CD4-positive, alpha-beta T cell treated with Interleukin-2 at 100 ng/mL for 4 hours (primary cell): ENCODE measurements at regions not wholly inside any gene's neighbourhood (a gene's known extent, or its start where the extent isn't known, plus 50 kb on each side); places are given as distances from the start of the nearest gene placed in this dataset.
A peak's percentile ranks its signal among the peaks of the same experiment; 100 is the strongest.
"Not testable (repeated sequence)": the region's sequence is repeated elsewhere in the genome, so short reads cannot be mapped to it uniquely, and the experiment has no call there.

ENCODE experiments used
- DNase-seq: peaks from one replicate; pipeline ENCODE4 v3.0.0-alpha.2; 2020; ENCODE audit warnings: low spot score

DNA sequence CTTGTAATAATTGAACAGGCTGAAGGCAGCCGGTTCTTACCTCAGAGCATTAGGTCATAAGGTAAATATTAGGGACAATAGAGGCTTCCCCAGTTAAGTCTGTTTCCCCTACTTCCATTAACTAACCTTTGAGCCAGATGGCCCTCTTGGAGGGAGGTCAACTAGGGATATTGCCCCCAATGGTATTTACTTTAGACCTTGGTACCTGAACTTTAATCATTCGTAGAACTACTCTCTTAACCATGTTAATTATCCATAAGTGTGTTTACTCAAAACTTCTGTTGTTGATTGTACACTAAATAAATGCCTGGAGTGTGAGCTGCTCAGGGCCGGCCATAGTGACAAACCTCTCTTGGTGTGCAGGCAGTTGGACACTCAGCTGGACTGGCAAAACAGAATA is 1843.5 kb upstream of the AGA start:
- no peak for DNase-seq

DNA sequence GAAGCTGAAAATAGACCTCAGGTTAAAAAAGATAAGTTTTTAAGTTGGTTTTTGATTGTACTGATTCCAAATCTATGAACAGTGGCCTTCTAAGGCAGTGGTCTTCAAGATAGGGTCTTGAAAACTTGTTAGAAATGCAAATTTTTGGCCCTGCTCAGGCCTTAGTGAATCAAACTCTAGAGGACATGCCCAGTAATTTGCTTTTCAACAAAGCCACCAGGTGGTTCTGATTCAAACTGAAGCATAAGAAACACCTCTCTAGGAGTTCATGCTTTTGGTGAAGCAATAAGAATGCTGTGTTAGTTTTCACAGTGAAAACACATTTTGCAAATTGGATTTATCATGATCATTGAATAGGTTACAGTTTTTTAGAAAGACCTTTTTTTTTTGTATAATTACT is 1849.4 kb upstream of the AGA start:
- no peak for DNase-seq

DNA sequence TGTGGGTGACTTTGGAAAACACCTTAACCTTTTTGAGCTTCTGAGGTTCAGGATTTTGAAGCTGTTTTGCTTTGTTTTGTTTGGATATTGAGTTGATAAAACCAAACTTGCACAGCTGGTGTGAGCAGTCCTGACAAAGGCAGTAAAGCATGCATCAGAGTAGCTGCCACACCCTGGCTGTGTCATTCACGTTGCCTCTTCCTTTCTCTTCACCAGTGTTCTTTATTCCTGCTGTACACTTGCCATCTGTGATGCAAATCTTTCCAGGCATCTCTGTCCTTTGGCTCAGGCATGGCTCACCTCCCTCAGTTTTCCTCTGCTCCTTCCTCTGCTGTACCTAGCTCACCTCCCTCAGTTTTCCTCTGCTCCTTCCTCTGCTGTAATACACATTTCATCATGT is 1850.2 kb upstream of the AGA start:
- no peak for DNase-seq

DNA sequence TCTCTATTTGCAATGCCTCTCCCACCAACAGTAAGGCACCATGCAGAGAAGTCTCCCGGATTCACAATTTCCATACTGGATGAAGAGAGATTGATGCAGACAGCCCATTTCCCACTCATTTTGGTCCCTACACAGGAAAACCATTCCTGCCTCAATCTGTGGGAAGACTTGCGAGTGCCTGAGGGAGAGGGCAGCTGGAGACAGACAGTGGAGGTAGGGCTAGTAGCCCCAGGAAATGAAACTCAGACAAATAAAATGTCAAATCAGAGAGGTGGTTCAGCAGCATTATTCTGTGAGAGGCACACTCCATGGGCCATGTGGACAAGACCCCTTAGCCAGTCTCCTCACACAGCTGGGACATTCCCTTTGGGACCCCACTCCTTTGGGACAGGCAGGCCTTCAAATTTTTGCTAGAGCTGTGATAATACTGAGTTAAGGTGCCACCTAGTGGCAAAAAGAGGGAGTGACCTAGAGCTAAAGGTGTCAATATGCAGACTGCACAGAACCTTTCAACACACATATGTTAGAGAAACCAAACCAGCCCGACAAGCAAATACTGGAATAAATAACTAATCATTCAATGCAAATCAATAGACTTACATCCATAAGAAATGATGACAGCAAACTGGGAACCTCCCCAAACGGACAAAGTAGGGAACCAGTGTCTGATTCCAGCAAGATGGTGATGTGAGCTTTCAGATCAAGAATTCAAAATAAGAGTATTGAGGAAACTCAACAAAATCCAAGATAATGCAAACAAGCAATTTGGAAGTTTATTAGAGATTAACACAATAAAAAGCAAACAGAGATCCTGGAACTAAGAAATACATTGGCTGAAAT is 1865.3 kb upstream of the AGA start:
- DNase-seq: peak; percentile 19

DNA sequence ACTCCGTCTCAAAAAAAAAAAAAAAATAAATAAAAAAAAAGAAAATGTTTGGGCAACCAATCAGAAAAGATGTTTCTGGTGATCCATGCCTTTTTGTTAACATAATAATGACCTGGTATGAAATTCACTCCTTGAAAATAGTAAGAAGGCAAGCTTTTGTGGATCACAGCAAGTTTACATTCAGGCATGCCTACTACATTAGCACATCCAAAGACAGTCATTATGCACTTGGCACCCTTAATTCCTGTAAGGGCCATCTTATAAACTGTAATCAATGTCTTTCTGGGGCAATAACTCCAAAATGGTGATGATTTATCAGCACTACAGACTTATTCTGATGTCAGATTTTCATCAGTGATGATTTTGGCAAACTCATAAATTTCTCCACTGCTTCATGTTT is 1871.6 kb upstream of the AGA start:
- DNase-seq: no peak

DNA sequence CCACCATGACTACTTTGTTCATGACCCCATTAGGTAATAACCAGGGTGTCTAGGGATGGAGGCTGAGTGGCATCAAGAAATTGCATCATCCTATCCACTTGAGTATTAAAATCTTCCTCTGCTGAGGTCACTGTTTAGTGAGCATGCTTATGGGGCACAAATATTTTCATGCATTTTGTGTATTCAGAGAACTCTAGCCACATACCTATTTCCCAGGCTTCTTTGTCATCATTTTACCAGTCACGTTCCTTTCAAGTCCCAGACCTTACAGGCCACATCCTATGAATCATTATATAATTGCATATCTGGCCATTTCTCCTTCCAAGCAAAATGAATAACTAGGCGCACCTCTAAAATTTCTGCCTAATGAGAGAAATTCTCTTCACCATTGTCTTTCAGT is 1882.9 kb upstream of the AGA start:
- no peak for DNase-seq

DNA sequence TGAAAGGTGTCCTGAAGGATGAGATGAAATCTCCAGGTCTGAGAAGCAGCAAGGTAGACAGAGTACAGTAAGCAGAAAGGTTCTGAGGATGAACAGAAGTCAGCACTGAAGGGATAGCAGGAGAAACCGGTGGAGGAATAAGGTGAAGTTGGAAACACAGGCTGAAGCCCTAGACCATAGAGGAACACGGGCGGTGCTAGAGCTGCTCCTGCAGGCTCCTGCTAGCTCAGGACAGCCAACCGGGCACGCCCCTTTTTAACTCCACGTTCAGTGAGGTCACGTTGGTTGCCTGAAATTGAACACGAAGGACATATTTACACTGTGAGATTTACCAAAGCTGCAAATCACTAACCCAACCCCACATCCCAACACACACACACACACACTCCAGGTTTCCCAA is 1886.4 kb upstream of the AGA start:
- DNase-seq: no peak

DNA sequence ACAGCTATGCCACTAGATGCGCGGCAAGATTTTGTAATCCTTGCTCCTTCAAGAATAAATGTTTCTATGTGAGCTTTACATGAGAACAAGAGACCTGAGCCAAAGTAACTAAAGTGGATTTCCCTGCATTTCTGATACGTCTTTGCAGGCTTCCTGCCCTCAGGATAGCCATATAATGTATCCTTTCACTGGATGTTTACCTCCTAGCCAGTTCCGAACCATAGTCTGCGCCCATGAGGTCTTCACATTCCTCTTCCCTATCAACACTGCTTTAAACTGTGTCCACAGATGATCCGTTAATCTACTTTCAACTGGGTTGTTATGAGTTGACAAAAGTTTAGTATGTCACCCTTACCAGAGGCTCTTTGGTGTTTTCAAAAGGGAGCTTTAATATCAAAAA is 1889.1 kb upstream of the AGA start:
- DNase-seq: no peak

DNA sequence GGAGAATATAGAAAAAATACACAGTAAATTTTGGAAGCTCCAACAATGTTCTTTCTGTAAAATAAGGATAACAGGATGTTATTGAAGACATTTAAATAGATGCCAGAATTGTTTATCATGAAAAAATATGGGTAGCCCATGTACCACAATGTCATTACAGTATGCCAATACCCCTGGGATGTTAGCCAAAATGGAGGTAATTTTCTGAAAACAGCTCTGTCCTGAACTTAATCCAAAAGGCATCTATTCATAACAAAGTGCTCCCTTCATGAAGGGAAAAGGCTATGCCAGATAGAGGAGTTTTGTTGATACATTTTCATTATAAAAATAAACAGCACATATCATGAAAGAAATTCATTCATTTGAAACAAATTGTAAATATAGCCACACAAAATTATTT is 1902.6 kb upstream of the AGA start:
- DNase-seq: no peak

DNA sequence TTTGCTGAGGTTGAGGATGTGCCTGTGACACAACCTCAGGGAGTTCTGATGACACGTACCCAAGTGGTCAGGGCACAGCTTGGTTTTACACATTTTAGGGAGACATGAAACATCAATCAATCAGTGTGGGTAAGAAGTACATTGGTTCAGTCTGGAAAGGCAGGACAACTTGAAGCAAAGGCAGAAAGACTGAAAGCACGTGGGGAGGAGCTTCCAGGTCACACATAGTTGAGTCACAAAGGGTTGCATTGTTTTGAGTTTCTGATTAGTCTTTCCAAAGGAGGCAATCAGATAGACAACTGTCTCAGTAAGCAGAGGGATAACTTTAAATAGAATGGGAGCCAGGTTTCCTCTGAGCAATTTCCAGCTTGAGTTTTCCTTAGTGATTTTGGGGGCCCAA is 1910.0 kb upstream of the AGA start:
- DNase-seq: no peak

DNA sequence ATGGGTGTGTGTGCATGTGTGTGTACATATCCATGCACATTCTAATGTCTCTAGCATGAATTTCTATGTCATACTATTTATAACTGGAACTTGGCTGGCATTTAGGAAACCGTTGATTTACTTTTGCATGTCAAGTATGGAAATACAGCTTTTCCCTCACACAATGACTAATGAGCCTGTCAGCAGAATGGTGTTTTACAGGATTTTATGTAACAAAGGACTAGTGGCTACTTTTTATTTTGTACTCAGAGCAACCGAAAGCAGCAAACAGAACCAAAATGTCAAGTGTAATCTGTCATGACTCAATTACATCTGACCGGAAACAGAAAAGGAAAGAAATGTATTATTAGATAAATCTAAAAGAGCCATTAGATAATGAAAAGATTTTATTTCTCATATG is 1911.5 kb upstream of the AGA start:
- no peak for DNase-seq

DNA sequence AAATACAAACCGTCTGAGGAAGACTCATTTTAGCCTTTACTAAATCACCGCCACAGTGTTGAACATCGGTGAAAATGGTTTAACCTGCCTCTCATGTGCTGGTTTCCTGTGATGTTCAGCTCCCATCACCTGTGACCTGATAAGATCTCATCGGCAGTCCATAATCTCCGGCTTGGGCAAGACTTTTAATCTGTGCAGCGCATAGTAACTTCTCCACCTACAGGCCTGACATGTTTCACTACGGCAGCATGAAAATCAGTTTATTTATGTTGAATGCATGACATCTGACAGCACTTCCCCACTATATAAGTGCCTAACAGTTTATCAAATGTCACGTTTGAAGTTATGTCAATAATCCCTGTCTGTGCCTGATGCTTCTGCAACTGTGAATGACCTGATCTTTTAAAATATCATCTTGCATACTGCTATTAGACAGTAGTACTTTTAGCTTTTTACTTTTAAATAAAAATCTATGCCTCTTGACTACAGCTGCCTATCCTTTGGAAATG is 1919.8 kb upstream of the AGA start:
- DNase-seq: no peak

DNA sequence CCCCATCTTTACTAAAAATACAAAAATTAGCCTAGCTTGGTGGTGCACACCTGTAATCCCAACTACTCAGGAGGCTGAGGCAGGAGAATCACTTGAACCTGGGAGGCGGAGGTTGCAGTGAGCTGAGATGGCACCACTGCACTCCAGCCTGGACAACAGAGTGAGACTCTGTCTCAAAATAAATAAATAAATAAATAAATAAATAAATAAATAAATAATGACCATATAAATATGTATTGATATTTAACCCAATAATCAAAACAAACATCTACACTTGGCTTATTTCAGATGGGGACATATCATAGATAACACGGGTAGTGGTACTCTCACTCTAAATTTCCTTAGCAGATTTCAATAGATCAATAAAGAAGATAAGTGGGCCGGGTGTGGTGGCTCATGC is 1923.7 kb upstream of the AGA start:
- DNase-seq: not testable (repeated sequence)

DNA sequence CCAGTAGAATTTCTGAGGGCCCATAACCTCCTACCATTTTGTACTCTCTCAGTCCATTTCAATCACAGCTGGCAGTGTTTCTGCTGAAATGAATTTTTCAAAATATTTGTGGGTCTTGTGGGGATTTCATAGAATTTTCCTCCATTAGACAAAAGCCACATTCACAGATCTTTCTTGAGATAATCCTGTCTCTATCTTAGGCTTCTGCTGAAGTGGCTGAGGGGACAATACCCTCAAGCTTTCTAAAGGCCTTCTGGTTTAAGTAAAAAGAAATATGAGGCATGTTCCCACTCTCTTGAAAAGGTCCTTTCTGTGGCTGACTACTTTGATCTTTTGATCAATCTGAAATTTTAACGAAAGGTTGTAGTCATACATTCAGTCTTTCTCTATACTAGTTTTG is 1930.0 kb upstream of the AGA start:
- DNase-seq: no peak

DNA sequence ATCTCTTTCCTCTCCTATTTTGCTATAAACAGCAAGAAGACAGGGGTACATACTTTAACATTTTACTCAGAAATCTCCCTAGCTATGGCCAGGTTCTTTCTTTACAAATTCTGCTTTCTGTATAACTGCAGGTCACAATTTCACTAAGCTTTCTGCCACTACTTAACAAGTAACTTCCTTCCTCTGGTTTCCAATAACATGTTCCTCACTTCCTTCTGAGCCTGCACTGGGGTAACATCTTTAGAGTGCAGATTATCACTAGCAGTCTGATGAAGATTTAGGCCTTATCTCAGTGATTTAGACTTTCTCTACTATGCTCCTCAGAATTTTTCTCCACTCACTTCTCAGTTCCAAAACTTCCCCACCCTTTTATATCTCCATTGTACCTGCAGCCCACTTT is 1930.5 kb upstream of the AGA start:
- DNase-seq: no peak

DNA sequence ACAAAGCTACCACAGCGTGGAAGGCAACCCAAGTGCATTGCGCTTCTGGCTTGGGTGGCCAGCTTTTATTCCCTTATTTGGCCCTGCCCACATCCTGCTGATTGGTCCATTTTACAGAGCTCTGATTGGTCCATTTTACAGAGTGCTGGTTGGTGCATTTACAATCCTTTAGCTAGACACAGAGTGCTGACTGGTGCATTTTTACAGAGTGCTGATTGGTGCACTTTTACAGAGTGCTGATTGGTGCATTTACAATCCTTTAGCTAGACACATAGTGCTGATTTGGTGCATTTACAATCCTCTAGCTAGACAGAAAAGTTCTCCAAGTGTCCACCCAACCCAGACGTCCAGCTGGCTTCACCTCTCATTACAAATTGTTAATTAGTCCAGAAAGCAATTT is 1936.6 kb upstream of the AGA start:
- not testable (repeated sequence) for DNase-seq

DNA sequence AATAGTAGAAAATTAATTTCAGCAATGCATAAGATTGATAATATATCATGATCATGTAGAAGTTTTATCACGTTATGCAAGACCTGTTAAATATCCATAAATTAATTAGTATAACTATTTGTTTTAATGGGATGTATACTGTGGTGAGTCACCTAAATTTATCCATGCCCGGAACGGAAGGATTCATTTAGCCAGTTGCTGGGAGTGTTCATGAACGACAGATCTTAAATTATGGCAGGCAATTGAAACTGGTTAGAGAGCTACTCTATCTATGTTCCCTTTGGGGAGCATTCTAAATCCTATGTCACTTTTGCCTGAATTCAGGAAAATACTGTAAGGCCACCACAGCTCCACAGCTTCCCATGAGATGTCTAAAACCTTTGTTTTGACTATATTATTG is 1950.5 kb upstream of the AGA start:
- DNase-seq: no peak

DNA sequence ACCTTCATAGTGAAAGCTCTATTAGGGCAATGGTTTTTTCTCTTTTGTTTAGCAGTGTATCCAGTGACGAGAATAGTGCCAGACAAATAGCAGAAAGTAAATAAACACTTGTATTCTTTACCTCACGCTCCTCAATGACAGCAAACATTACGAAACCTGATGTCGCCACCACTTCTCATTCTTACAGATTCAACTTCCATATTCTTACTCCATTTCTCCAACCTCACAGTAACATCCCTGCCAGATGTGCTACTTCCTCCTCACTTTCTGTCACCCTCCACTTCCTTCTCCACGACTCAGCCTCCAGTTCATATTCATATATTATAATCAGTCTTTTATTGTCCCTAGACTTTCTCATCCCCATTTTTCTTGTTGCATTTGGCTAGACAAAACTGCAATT is 1956.2 kb upstream of the AGA start:
- no peak for DNase-seq

DNA sequence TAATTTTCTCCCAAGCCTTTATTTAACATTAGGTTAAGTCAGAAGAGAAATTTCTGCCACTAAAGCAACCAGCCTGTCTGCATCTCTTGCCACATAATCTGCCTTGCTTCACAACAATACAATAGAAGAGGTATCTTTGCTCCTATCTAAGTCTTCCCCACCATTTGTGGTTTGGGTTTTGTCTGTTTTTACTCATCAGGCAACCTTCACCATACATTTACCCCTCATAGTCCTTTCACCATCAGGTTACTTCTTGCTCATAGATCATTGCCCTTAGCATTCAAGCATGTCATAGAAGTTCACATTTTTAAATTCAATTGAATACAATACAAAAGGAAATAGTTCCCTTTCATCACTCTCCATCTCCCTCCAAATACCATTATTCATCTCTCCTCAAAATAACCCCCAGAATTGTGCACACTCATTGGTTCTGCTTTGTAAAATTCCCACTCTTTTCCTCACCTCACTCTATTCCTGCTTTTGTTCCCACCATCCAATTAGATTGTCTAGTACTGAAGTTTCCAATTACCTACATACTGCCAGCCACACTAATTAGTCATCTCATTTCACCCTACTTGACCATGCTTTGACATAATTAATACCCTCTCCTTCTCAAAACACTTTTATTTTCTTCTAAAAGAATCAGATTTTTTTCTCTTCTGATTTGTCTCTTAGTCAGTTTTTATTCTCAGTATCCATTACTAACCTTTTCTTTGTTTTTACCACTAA is 1957.0 kb upstream of the AGA start:
- no peak for DNase-seq

DNA sequence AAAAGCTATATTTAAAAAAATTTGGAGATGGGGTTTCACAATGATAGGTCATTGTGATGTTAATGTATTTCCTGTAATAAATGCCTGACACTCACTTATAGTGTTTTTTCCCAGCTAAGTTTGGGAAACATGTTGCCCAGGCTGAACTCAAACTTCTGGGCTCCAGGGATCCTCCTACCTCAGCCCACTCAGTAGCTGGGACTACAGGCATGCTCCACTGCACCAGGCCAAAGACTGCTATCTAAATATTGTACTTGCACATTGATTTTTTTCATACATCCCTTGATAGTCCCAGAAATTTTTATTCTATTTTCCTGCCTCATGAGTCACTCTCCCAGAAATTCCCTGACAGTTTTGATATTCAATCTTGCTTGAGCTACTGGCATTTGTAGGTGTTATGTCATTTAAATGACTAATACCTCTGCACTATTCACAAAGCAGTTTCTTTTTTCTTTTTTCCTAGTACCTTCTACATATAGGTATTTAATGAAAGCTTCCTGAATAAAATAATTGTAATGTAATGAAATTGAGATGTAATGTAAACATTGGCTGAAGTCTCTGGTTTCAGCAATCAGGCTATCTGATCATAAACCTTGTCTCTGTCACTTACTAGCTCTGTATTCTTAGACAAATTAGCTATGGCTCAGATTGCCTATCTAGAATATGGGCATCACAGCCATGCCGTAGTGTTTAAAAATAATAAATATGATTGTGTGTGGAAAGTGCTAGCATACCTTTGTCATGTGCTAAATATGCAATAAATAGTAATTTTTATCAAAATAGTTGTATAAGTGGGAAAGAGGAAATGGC is 1973.0 kb upstream of the AGA start:
- DNase-seq: no peak

DNA sequence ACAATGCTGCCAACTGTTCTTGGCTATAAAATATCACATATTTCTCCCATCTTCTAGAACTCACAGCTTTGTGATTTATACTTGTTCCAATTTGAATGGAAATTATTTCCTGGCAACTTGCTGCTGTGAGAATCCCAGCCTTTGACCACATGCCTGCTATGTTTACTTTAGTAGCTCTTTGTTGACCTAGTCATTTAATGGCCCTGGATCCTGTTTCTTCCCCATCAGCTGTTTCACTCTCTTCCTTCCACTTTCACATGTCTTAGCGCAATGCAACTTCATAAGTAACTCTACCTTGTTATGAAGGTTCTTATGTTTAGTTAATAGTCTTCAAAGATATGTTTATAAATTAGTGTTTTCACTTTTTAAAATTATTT is 1973.6 kb upstream of the AGA start:
- no peak for DNase-seq

DNA sequence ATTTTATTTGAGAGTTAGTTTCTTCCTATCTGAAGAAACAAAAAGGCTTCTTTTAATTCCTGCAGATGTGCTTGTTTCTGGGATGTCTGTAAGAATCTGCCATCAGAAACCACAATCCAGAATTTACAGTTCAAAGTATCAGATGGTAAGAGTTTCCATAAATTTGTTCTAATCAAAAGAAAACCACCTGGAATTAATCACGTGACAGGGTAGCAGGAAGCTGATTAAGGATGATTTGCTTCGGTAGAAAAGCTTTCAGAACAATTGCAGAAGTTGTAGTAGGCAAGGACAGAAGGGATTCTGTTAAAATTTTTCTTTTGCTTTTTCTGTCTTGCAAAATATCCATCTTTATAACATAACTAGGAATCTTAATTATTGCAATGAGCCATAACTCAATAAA is 1975.1 kb upstream of the AGA start:
- no peak for DNase-seq

DNA sequence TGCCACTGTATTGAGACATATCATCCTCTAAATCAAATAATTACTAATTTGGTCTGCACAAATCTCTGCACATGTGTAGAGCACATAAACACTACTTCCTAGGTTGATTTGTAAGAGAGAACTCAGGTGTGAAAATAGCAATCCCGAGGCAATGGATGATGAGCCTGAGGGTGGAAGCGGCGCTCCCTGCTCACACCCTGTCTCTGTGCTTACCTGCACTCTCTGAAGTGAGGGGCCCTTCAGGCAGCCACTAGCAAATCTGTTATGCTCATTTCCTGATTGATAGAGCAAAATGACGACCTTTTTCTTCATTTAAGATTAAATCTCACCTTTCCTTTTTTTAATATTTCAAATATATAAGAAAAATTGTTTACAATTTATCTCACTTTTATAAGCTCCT is 1995.7 kb upstream of the AGA start:
- DNase-seq: no peak
